GM11168 (cell line): ENCODE measurements at regions not wholly inside any gene's neighbourhood (a gene's known extent, or its start where the extent isn't known, plus 50 kb on each side); places are given as distances from the start of the nearest gene placed in this dataset.

ENCODE experiments used
- in situ Hi-C: fragments of 300-500 bp; cut with MboI; formaldehyde crosslinking; loops from one replicate; pipeline ENCODE4 v1.12.0; 2022; ENCODE audit warnings: low sequenced_read_pairs; ENCODE audit not compliant: unreplicated experiment

GRCh38 chr1:220979371-220979770 lies 100.1 kb downstream of the HLX start:
- in situ Hi-C loops, result no loop called here

- in situ Hi-C loops, result no loop called here
Observed at GRCh38 chr1:220982686-220983085, 103.4 kb downstream of the HLX start.

- in situ Hi-C loops, result no loop called here
Observed at GRCh38 chr1:220983877-220984635, 104.8 kb downstream of the HLX start.

- in situ Hi-C loops, result no loop called here
Observed at GRCh38 chr1:220990427-220991339, 111.4 kb downstream of the HLX start.

- in situ Hi-C loops, result no loop called here
Observed at GRCh38 chr1:220991506-220991905, 112.3 kb downstream of the HLX start.

- in situ Hi-C loops, result no loop called here
Observed at GRCh38 chr1:220991959-220992704, 112.9 kb downstream of the HLX start.

- in situ Hi-C loops, result no loop called here
Observed at GRCh38 chr1:220992705-220993052, 113.4 kb downstream of the HLX start.

GRCh38 chr1:220994671-220995070 lies 115.4 kb downstream of the HLX start:
- in situ Hi-C loops, result no loop called here

GRCh38 chr1:220997791-220998190 lies 118.5 kb downstream of the HLX start:
- in situ Hi-C loops, result no loop called here

GRCh38 chr1:220999872-221000863 lies 120.9 kb downstream of the HLX start:
- in situ Hi-C loops, result no loop called here

- in situ Hi-C loops, result no loop called here
Observed at GRCh38 chr1:221001167-221001566, 121.9 kb downstream of the HLX start.

- in situ Hi-C loops, result no loop called here
Observed at GRCh38 chr1:221002601-221003000, 123.4 kb downstream of the HLX start.

GRCh38 chr1:221011145-221011544 lies 131.9 kb downstream of the HLX start:
- in situ Hi-C loops, result no loop called here

GRCh38 chr1:221012120-221012519 lies 132.9 kb downstream of the HLX start:
- in situ Hi-C loops, result no loop called here

- in situ Hi-C loops, result no loop called here
Observed at GRCh38 chr1:221013691-221014660, 134.7 kb downstream of the HLX start.

- in situ Hi-C loops, result no loop called here
Observed at GRCh38 chr1:221015159-221015790, 136.0 kb downstream of the HLX start.

- in situ Hi-C loops, result no loop called here
Observed at GRCh38 chr1:221016751-221017150, 137.5 kb downstream of the HLX start.

- in situ Hi-C loops, result no loop called here
Observed at GRCh38 chr1:221018414-221018813, 139.2 kb downstream of the HLX start.
